Loucy (cell line): ENCODE measurements at regions not wholly inside any gene's neighbourhood (a gene's known extent, or its start where the extent isn't known, plus 50 kb on each side); places are given as distances from the start of the nearest gene placed in this dataset.

Experiments
- H2AFZ ChIP-seq: fragments of 200-600 bp; sonication (generic); 2 replicates; pipeline ENCODE4 v1.6.0; 2016; ENCODE audit warnings: antibody characterized with exemption, mild to moderate bottlenecking, low read length, moderate library complexity
- H3F3A ChIP-seq: fragments of 200-600 bp; 2 replicates; pipeline ENCODE4 v1.6.0; 2016; ENCODE audit warnings: antibody characterized with exemption, low read depth, mild to moderate bottlenecking
- H3K27me3 ChIP-seq: fragments of 200-600 bp; sonication (generic); 2 replicates; pipeline ENCODE4 v1.6.1; 2014; ENCODE audit warnings: low read length, mild to moderate bottlenecking; ENCODE audit not compliant: insufficient read depth, poor library complexity, severe bottlenecking
- H3K36me3 ChIP-seq: fragments of 200-600 bp; sonication (generic); 2 replicates; pipeline ENCODE4 v1.6.1; 2016; ENCODE audit warnings: low read length; ENCODE audit not compliant: insufficient read depth
- H3K4me1 ChIP-seq: fragments of 200-600 bp; sonication (generic); 2 replicates; pipeline ENCODE4 v1.5.1; 2014; ENCODE audit warnings: low read length, mild to moderate bottlenecking; ENCODE audit not compliant: insufficient read depth, poor library complexity, severe bottlenecking
- H3K4me2 ChIP-seq: fragments of 200-600 bp; sonication (generic); 2 replicates; pipeline ENCODE4 v1.6.0; 2014; ENCODE audit warnings: antibody characterized with exemption, low read length, low read depth, mild to moderate bottlenecking; ENCODE audit not compliant: poor library complexity, severe bottlenecking
- H3K4me3 ChIP-seq: fragments of 200-600 bp; sonication (generic); 2 replicates; pipeline ENCODE4 v1.5.1; 2014; ENCODE audit warnings: low read length, mild to moderate bottlenecking, mixed read lengths; ENCODE audit not compliant: poor library complexity, severe bottlenecking
- H3K79me2 ChIP-seq: fragments of 200-600 bp; sonication (generic); 2 replicates; pipeline ENCODE4 v1.6.1; 2014; ENCODE audit warnings: low read length; ENCODE audit not compliant: insufficient read depth
- H3K9ac ChIP-seq: fragments of 200-600 bp; sonication (generic); 2 replicates; pipeline ENCODE4 v1.6.0; 2014; ENCODE audit warnings: mild to moderate bottlenecking, low read depth, low read length, moderate library complexity; ENCODE audit not compliant: poor library complexity, severe bottlenecking
- H3K9me2 ChIP-seq: fragments of 200-600 bp; sonication (generic); replicated peaks from 2 replicates; pipeline ENCODE4 v1.6.1; 2016; ENCODE audit warnings: low read depth, low read length, mixed read lengths
- H3K9me3 ChIP-seq: fragments of 200-600 bp; sonication (generic); 2 replicates; pipeline ENCODE4 v1.6.1; 2014; ENCODE audit warnings: mild to moderate bottlenecking, antibody characterized with exemption, low read length, low read depth; ENCODE audit not compliant: insufficient read depth
- H4K20me1 ChIP-seq: fragments of 200-600 bp; sonication (generic); 2 replicates; pipeline ENCODE4 v1.6.0; 2014; ENCODE audit warnings: antibody characterized with exemption, low read length, mild to moderate bottlenecking; ENCODE audit not compliant: insufficient read depth, poor library complexity, severe bottlenecking
- EZH2phosphoT487 ChIP-seq: fragments of 200-600 bp; IDR thresholded peaks from 2 replicates; pipeline ENCODE4 v1.6.1; 2018; ENCODE audit warnings: antibody characterized with exemption, mild to moderate bottlenecking, moderate library complexity, borderline replicate concordance
- TF ChIP-seq, protein P1 (sequence below): fragments of 200-600 bp; sonication (generic); conservative IDR thresholded peaks from 2 replicates; pipeline ENCODE4 v1.5.1; 2014; ENCODE audit warnings: mild to moderate bottlenecking, antibody characterized with exemption, low read length

DNA sequence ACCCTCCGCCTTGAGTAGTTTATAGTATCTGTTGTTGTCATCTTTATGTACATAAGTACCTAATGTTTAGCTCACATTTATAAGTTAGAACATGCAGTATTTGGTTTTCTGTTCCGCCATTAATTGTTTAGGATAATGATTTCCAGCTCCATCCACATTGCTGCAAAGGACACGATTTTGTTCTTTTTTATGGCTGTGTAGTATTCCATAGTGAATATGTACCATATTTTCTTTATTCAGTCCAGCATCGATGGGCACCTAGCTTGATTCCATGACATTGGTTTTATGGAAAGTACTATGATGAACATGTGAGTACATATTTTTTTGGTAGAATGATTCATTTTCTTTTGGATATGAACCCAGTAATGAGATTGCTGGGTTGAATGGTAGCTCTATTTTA, 174.4 kb upstream of the SPRY2 start:
- H4K20me1 ChIP-seq: no peaks in the 10 kb centered on the region
- no peaks in the 10 kb centered on the region for H3K36me3 ChIP-seq
- no peak overlapping the region for H2AFZ ChIP-seq
- H3K27me3 ChIP-seq: no peaks in the 10 kb centered on the region
- H3K4me1 ChIP-seq: no peaks in the 10 kb centered on the region
- H3K9me3 ChIP-seq: no peaks in the 10 kb centered on the region; the same call in 1 of the 2 replicates
- H3K79me2 ChIP-seq: no peaks in the 10 kb centered on the region
- H3K4me2 ChIP-seq: no peak overlapping the region
- no peak overlapping the region for H3K4me3 ChIP-seq
- H3K9ac ChIP-seq: no peak overlapping the region
- TF ChIP-seq EZH2phosphoT487: no peak
- TF ChIP-seq, protein P1, sequence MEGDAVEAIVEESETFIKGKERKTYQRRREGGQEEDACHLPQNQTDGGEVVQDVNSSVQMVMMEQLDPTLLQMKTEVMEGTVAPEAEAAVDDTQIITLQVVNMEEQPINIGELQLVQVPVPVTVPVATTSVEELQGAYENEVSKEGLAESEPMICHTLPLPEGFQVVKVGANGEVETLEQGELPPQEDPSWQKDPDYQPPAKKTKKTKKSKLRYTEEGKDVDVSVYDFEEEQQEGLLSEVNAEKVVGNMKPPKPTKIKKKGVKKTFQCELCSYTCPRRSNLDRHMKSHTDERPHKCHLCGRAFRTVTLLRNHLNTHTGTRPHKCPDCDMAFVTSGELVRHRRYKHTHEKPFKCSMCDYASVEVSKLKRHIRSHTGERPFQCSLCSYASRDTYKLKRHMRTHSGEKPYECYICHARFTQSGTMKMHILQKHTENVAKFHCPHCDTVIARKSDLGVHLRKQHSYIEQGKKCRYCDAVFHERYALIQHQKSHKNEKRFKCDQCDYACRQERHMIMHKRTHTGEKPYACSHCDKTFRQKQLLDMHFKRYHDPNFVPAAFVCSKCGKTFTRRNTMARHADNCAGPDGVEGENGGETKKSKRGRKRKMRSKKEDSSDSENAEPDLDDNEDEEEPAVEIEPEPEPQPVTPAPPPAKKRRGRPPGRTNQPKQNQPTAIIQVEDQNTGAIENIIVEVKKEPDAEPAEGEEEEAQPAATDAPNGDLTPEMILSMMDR: no peak
- H3K9me2 ChIP-seq: no peaks in the 10 kb centered on the region
- H3F3A ChIP-seq: no peaks in the 10 kb centered on the region

DNA sequence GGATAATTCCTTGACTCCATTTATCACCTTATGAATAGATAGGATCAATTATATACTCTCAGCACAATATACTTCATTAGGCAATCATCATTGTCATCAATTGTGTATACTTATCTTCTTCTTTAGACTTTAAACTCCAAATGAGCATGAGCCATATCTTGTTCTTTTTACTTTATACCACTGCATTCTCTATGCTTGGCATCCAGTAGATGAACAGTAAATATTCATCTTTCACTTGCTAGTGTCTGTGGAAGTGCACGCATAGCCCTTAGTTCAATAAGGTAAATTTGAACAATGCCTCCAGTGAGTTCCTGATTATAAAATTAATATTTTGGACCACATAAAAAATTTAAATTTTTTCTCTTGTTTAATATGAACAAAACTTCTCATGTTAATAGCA, 172.3 kb upstream of the SPRY2 start:
- H3K4me1 ChIP-seq: no peaks in the 10 kb centered on the region
- H3K79me2 ChIP-seq: no peaks in the 10 kb centered on the region
- H3K27me3 ChIP-seq: no peaks in the 10 kb centered on the region
- H3F3A ChIP-seq: no peaks in the 10 kb centered on the region
- H3K9me3 ChIP-seq: no peaks in the 10 kb centered on the region; the same call in 1 of the 2 replicates
- no peak overlapping the region for H3K9ac ChIP-seq
- no peaks in the 10 kb centered on the region for H3K36me3 ChIP-seq
- no peak overlapping the region for H3K4me3 ChIP-seq
- no peaks in the 10 kb centered on the region for H4K20me1 ChIP-seq
- TF ChIP-seq, protein P1: no peak
- TF ChIP-seq EZH2phosphoT487: no peak
- no peak overlapping the region for H2AFZ ChIP-seq
- H3K9me2 ChIP-seq: no peaks in the 10 kb centered on the region
- no peak overlapping the region for H3K4me2 ChIP-seq

DNA sequence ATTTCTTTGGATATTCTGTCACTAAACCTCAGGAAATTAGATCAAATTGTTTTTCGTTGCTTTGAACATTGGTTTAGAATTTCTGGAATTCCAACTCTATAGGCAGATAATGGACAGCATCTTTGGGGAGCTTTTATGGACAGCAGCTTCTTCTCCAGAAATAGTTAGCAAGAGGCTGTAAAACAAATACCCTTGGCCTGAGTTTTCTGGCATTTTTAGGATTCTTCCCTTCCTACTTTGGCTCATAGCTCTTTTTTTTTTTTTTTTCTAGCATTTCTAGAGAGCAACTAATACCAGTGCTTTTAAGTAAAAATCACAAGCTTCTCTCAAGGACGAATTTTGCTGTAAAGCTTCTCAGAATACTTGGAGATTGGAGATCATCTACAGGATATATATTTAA, 169.8 kb upstream of the SPRY2 start:
- Histone ChIP-seq H3K9me2 (no peaks in the 10 kb centered on the region), H3F3A (no peaks in the 10 kb centered on the region), H3K9ac (no peak overlapping the region), H3K4me3 (no peak overlapping the region), H2AFZ (no peak overlapping the region), H3K4me1 (no peaks in the 10 kb centered on the region), H3K4me2 (no peak overlapping the region), H3K9me3 (no peaks in the 10 kb centered on the region; the same call in 1 of the 2 replicates), H4K20me1 (no peaks in the 10 kb centered on the region), H3K27me3 (no peaks in the 10 kb centered on the region), H3K79me2 (no peaks in the 10 kb centered on the region), H3K36me3 (no peaks in the 10 kb centered on the region)
- TF ChIP-seq EZH2phosphoT487: no peak
- TF ChIP-seq, protein P1: no peak
